HFF-Myc (cell line): ENCODE measurements at regions not wholly inside any gene's neighbourhood (a gene's known extent, or its start where the extent isn't known, plus 50 kb on each side); places are given as distances from the start of the nearest gene placed in this dataset.
"Not testable (repeated sequence)": the region's sequence is repeated elsewhere in the genome, so short reads cannot be mapped to it uniquely, and the experiment has no call there.

ENCODE experiments used
- DNase-seq: peaks from one replicate; pipeline ENCODE4 v3.0.0-alpha.2; 2011; ENCODE audit warnings: low read depth; ENCODE audit errors: extremely low read depth
- H3K4me3 ChIP-seq: replicated peaks from 2 replicates; pipeline ENCODE4 v1.5.1; 2011; ENCODE audit warnings: low read depth, mild to moderate bottlenecking, control low read depth, low read length

DNA sequence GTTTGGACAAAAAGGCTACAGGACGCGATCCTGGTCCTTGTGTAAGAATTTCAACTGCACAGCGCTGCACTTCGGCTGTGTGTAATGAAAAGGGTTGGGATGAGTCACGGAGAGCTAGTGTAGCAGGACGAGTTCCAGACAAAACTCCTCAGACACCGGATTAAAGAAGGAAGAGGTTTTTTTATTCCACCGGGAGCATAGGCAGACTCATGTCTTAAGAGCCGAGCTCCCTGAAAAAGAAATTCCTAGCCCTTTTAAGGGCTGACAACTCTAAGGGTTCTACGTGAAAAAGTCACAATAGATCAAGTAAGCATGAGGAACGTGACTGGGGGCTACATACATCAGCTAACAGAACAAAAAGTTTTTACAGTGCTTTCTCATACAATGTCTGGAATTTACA, 54.8 kb upstream of the FAM90A1 start:
- not testable (repeated sequence) for H3K4me3 ChIP-seq, DNase-seq

DNA sequence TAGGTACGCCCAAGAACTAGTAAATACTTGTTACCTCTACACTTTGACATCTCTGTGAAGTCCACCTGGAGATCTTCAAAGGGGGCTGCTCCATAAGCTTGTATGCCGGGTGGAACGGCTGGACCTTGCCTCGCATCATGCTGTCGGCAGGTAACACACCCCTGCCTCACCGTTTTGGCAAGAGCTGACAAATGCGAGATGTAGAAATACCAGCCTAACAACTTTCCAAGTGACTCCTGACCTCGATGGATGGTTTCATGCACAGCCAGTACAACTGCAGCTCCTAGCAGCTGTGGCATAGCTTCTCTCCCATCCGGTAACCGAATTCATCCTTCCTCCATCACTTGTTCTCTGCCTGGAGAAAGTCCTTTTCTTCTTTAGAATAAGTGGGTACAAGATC, 58.3 kb upstream of the FAM90A1 start:
- not testable (repeated sequence) for DNase-seq, H3K4me3 ChIP-seq

DNA sequence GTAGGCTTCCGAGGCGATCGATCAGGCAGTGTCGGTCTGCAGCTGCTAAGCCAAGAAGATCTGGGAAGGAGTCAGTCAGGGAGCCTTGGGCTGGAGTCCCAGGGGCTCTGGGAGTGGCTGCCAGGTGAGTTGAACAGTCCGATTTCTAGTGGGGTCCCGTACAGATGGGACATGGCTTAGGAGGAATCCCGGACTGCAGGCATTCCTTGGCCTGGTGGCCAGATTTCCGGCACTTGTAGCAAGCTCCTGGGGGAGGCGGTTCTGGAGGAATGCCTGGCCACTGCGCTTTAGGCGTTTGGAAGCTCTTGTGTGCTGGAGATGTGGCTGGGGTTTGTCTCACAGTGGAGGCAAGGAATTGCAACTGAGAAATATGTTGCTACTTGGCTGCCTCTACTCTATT, 64.3 kb upstream of the FAM90A1 start:
- DNase-seq, H3K4me3 ChIP-seq: not testable (repeated sequence)

DNA sequence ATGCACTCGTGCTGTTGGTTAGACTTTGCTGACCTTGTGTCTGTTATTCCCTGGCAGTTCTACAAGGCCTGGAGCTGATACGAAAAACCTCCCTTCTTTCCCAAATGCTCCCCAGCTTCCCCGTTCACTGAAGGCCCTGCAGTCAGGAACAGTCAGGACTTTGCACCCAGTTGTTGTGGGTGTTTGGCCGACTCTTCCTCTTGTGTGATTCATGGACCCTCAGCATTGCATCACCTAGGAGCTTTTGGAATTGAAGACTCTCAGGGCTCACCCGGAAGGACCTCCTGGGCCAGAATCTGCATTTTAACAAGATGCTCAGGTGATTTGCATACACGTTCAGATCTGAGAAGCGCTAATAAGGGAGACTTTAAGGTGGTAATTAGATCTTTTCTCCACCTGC, 67.2 kb upstream of the FAM90A1 start:
- DNase-seq, H3K4me3 ChIP-seq: not testable (repeated sequence)

DNA sequence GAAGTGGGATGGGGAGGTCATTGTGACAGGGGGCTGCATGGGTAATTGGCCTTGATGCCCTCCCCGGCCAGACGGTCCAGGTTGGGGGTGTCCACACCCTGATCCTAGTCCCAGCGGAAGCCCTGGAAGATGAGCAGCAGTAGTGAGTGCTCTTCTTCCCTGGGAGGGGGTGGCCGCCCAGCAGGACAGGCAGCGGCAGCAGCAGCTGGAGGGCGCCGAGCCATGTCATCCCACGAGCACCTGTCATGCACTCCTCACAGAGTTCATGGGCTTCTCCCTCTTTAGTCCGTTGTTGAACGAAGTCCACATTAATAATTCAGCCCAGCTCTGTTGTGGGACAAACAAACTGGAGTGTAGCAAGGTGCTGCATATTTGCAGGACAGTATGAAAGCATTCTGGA, 81.2 kb upstream of the FAM90A1 start:
- not testable (repeated sequence) for DNase-seq, H3K4me3 ChIP-seq

DNA sequence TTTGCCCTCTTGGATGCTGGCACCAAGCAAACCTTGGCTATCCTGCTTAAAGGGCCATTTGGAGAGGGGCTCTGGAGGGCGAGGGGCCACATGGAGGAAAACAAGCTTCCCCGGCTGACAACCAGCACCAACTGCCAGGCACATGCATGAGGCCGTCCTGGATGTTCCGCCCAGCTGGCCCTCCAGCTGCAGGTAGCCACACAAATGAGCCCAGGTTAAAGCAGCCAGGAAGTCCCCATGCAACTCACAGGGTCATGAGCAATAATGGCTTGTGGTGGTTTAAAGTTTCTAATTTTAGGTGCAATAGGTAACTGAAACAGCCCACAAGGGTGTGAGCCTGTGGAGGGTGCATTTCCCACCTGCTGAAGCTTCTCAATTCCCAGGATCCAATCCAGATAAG, 88.6 kb upstream of the FAM90A1 start:
- not testable (repeated sequence) for DNase-seq, H3K4me3 ChIP-seq

DNA sequence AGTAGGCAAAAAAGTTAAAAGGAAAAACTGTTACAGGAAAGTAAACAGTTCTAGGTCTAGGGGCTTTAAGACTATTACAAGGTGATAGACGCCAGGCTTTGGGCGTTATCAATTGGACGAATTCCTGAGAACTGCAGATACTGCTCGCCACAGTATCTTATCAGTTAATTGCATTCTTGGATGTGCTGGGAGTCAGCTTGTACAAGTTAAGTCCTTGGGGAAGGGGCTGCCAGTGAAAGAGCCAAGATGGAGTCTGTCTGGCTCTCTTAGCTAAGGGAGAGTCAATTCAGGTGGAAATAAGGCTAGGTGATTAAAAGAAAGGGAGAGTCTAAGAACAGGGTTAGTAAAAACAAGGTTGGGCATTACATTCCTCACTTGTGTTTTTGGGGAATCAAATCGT, 90.3 kb upstream of the FAM90A1 start:
- not testable (repeated sequence) for DNase-seq, H3K4me3 ChIP-seq

DNA sequence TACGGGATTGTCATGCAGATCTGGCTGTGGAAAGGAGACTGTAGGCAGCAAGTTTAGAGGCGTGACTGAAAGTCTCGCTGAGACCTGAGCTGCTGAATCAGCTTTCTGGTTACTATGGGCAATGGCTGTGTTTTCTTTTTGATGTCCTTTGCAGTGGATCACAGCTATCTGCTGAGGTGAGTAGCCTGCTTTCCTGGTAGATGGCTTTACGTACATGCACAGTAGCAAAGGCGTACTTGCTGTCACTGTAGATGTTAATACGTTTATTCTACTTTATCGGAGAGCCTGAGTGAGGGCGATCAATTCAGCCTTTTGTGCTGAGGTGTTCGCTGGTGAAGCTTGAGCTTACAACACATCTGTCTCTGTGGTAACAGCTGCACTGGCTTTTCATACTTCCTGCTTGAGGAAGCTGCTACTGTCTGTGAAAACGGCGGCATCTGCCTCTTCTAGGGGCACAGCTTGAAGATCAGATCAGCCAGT, 92.9 kb upstream of the FAM90A1 start:
- DNase-seq, H3K4me3 ChIP-seq: not testable (repeated sequence)

DNA sequence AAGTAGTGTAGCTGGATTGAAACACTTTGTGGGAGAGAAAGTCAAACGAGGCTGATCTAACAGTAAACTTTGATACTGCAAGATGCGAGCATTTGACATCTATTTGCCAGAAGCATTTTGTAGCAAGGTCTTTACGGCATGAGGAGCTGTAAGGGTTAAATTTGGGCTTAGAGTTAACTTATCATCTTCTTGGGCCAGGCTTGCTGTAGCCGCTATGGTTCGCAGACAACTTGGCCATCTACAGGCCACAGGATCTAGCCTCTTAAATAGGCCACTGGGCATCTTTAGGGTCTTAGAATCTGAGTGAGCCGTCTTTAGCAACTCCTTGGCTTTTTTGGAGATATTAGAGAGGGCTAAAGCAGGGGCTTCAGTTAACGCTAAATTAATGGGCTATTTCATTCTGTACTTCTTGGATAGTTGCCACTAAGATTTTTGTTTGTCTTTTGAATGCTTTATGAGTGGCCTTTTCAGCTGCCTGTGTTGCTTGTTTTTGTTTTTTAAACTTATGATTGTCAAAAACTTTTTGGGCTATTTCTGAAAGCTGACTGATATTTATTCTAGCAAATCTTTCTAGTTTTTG, 93.5 kb upstream of the FAM90A1 start:
- not testable (repeated sequence) for H3K4me3 ChIP-seq, DNase-seq

DNA sequence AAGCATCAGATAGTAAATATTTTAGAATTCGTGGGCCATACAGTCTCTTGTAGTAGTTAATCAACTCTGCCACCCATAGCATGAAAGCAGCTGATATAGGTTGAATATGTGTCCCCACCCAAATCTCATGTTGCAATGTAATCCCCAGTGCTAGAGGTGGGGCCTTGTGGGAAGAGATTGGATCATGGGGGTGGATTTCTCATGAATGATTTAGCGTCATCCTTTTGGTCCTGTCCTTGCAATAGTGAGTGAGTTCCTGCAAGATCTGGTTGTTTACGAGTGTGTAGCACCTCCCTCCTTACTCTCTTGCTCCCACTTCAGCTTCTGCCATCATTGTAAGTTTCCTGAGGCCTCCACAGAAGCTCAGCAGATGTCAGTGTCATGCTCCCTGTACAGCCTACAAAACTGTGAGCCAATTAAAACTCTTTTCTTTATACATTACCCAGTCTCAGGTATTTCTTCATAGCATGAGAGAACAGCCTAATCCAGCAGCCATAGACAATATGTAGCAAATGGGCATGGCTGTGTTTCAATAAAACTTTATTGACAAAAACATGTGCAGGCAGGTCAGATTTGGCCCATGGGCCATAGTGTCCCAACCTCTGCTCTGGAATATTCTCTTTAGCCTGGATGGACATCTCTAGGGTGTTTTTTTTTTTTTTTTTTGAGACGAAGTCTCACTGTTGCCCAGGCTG, 97.9 kb upstream of the FAM90A1 start:
- DNase-seq = not testable (repeated sequence)

DNA sequence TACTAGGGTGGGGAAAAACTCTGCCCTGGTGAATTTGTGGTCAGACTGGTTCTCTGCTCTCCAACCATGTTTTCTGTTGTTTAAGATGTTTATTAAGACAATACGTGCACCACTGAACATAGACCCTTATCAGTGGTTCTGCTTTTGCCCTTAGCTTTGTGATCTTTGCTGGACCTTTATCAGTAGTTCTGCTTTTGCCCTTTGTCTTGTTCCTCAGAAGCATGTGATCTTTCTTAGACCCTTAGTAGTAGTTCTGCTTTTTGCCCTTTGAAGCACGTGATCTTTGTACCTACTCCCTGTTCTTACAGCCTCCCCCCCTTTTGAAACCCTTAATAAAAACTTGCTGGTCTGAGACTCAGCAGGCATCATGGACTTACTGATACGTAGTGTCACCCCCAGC, 101.4 kb upstream of the FAM90A1 start:
- not testable (repeated sequence) for DNase-seq, H3K4me3 ChIP-seq

More for the DNA sequence above, 97.9 kb upstream of the FAM90A1 start:
- not testable (repeated sequence) for H3K4me3 ChIP-seq

DNA sequence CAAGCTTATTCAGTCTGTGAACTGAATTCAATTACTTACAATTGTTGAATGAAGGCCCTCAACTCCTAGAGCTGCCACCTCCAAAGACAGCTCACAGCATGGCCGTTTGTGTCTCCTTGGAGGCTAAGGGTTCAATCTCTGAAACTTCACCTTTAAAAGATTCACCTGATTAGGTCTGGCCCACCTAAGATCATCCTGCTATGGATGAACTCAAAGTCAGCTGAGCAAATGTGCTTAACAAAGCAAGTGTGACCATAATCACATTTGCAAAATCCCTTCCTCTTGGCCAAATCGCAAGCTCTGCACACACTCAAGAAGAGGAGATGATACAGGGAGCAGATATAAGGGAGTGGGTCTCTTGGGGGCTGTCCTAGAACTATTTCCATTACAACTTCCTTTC, 105.0 kb upstream of the FAM90A1 start:
- DNase-seq, H3K4me3 ChIP-seq: not testable (repeated sequence)

DNA sequence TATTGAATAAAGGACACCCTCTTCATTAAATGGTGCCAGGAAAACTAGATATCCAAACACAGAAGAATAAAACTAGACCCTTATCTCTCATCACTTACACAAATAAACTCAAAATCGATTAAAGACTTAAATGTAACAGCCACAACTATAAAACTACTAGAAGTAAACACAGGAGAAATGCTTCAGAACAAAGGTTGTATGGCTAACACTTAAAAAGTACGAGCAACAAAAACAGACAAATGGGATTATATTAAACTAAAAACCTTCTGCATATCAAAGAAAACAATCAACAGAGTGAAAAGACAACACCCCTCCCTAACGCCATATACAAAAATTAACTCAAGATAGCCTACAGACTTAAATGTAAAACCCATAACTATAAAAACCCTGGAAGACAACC, 104.7 kb upstream of the CLEC6A start:
- not testable (repeated sequence) for DNase-seq, H3K4me3 ChIP-seq

DNA sequence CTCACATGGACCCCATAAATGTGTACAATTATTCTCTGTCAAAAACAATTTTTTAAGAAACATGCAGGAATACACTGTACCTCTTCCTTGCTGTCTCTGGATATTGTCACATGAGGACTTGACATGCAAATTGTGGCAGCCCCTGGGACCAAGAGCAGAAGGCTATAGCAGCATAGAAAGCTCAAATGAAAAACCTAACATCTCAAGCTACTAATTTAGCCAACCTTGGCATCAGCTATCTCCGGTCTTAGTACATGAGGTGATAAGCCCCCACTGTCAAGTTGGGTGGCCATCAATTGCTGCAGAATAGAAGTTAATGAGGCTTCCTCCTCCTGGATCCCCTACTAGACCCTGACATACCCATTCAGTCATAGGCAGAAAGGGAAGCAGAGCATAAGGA, 101.0 kb upstream of the CLEC6A start:
- H3K4me3 ChIP-seq, DNase-seq: not testable (repeated sequence)

DNA sequence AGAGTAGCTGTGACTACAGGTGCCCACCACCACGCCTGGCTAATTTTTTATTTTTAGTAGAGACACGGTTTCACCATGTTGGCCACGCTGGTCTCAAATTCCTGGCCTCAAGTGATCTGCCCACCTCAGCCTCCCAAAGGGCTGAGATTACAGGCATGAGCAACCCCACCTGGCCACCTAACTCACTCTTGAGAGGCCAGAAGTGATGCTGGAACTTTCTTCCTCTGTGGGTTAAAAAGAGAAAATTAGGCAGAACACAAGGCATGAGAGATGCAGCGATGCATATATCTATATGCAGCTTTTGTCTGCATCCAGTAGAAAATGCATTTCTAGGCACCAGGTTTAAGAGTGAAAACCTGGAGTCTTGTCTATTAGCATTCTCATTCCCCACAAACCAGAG, 100.2 kb upstream of the CLEC6A start:
- not testable (repeated sequence) for DNase-seq, H3K4me3 ChIP-seq
